SU-DHL-6 (cell line): ENCODE measurements at regions not wholly inside any gene's neighbourhood (a gene's known extent, or its start where the extent isn't known, plus 50 kb on each side); places are given as distances from the start of the nearest gene placed in this dataset.

Experiments
- H2AFZ ChIP-seq: fragments of 200-600 bp; sonication (generic); 2 replicates; pipeline ENCODE4 v1.6.1; 2014; ENCODE audit warnings: low read depth, mild to moderate bottlenecking, moderate library complexity, mixed read lengths, antibody characterized with exemption, low read length; ENCODE audit not compliant: severe bottlenecking
- H3F3A ChIP-seq: fragments of 200-600 bp; shearing (Covaris generic); 2 replicates; pipeline ENCODE4 v1.6.0; 2016; ENCODE audit warnings: antibody characterized with exemption, mild to moderate bottlenecking; ENCODE audit not compliant: insufficient read depth
- H3K27ac ChIP-seq: fragments of 200-600 bp; sonication (generic); 2 replicates; pipeline ENCODE4 v1.5.1; 2016; ENCODE audit warnings: low read depth, mild to moderate bottlenecking, low read length, moderate library complexity, mixed read lengths
- H3K27me3 ChIP-seq: fragments of 200-600 bp; sonication (generic), shearing (Covaris generic); 2 replicates; pipeline ENCODE4 v1.6.0; 2014; ENCODE audit warnings: mild to moderate bottlenecking, low read length
- H3K36me3 ChIP-seq: fragments of 200-600 bp; sonication (generic); 2 replicates; pipeline ENCODE4 v1.6.1; 2014; ENCODE audit warnings: mild to moderate bottlenecking, low read length, mixed read lengths
- H3K4me2 ChIP-seq: fragments of 300-600, 200-600 bp; shearing (Covaris generic), sonication (generic); 2 replicates; pipeline ENCODE4 v1.6.0; 2014; ENCODE audit warnings: low read length, low read depth, mild to moderate bottlenecking; ENCODE audit not compliant: poor library complexity, severe bottlenecking
- H3K4me3 ChIP-seq: fragments of 200-600 bp; sonication (generic); 2 replicates; pipeline ENCODE4 v1.5.1; 2014; ENCODE audit warnings: antibody characterized with exemption, low read length, mild to moderate bottlenecking, mixed read lengths; ENCODE audit not compliant: insufficient read depth, poor library complexity, severe bottlenecking
- H3K79me2 ChIP-seq: fragments of 200-600 bp; sonication (generic); 2 replicates; pipeline ENCODE4 v1.6.1; 2014; ENCODE audit warnings: mild to moderate bottlenecking, low read length, moderate library complexity; ENCODE audit not compliant: insufficient read depth
- H3K9ac ChIP-seq: fragments of 200-600 bp; sonication (generic); 2 replicates; pipeline ENCODE4 v1.7.0; 2014; ENCODE audit warnings: mild to moderate bottlenecking, low read length
- H3K9me2 ChIP-seq: fragments of 200-600 bp; sonication (generic); replicated peaks from 2 replicates; pipeline ENCODE4 v1.6.1; 2014; ENCODE audit warnings: low read length; ENCODE audit not compliant: insufficient read depth
- H3K9me3 ChIP-seq: fragments of 200-600 bp; sonication (generic); 2 replicates; pipeline ENCODE4 v1.6.1; 2014; ENCODE audit warnings: low read length, mixed read lengths; ENCODE audit not compliant: insufficient read depth
- H4K20me1 ChIP-seq: fragments of 200-600 bp; sonication (generic); 2 replicates; pipeline ENCODE4 v1.6.1; 2014; ENCODE audit warnings: low read depth, mild to moderate bottlenecking, antibody characterized with exemption, low read length, moderate library complexity, mixed read lengths
- CTCF ChIP-seq: fragments of 200-600 bp; sonication (generic); IDR thresholded peaks from one replicate; pipeline ENCODE4 v1.5.1; 2017; ENCODE audit warnings: antibody characterized with exemption, mild to moderate bottlenecking, low read length, moderate library complexity; ENCODE audit not compliant: insufficient read depth, poor library complexity, severe bottlenecking
- EZH2phosphoT487 ChIP-seq: fragments of 200-600 bp; sonication (generic), shearing (Covaris generic); conservative IDR thresholded peaks from 2 replicates; pipeline ENCODE4 v1.6.1; 2018; ENCODE audit warnings: mild to moderate bottlenecking, antibody characterized with exemption, low read length, moderate library complexity, mixed read lengths

DNA sequence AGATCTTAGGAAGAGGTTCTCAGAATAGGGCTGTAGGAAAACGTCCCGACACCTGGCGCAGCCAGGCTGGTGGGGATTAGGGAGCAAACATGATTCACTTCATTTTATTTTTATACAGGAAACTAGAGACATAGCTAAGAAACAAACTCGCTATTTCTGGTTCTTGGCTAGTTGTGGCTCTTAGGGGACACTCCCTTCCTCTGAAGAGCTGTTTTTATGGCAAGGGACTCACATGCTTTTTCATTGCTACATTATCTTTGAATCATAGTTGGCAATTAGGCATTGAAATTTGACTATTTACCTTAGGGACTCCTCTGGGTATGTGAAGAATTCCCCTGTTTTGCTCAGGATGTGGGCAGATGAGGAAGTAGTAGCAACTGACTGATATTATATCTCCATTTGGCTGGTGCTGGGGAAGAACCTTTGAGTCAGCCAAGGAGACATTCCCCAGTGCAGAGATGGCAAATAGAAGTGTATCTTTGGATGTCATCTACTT lies 174.5 kb downstream of the SMIM20 start:
- no peaks in the 10 kb centered on the region for H3F3A ChIP-seq
- H3K9ac ChIP-seq: no peak overlapping the region
- TF ChIP-seq CTCF (no peak), EZH2phosphoT487 (no peak)
- H4K20me1 ChIP-seq: no peaks in the 10 kb centered on the region
- H3K27ac ChIP-seq: no peak overlapping the region
- no peaks in the 10 kb centered on the region for H3K27me3 ChIP-seq
- no peaks in the 10 kb centered on the region for H3K79me2 ChIP-seq
- no peak overlapping the region for H3K4me2 ChIP-seq
- H3K4me3 ChIP-seq: no peak overlapping the region
- no peaks in the 10 kb centered on the region for H3K9me2 ChIP-seq
- no peaks in the 10 kb centered on the region for H3K9me3 ChIP-seq
- no peaks in the 10 kb centered on the region for H3K36me3 ChIP-seq
- no peak overlapping the region for H2AFZ ChIP-seq

DNA sequence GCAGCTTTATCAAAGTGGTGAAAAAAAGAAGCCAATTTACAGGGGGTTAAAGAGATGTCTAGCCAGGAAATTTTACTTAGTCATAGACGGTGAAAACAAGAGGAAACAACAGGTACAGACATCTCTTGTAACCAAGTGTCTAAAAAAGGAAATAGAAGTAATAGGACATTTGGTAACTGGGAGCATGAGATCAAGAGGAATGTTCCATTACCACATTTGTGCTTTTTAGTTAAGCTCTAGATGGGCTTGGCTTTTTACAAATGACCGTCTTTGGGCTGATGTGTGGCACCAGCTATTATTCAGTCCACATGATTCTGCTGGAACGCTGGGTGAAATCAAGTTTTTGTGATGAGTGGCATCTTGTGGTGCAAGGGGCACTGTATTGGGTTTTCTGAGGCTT lies 179.5 kb downstream of the SMIM20 start:
- Histone ChIP-seq H3K4me2 (no peak overlapping the region), H3K36me3 (no peaks in the 10 kb centered on the region), H3K27ac (no peak overlapping the region), H3K9me2 (no peaks in the 10 kb centered on the region), H3K4me3 (no peak overlapping the region), H2AFZ (no peak overlapping the region), H3K27me3 (peaks cover 3% of the 10 kb centered on the region; the same call in 1 of the 2 replicates), H3K9me3 (peaks cover 17% of the 10 kb centered on the region; the same call in 1 of the 2 replicates), H3F3A (no peaks in the 10 kb centered on the region), H3K9ac (no peak overlapping the region), H3K79me2 (no peaks in the 10 kb centered on the region), H4K20me1 (no peaks in the 10 kb centered on the region)
- TF ChIP-seq CTCF (no peak), EZH2phosphoT487 (no peak)

- Histone ChIP-seq H2AFZ (no peak overlapping the region), H3K27me3 (peaks cover 3% of the 10 kb centered on the region; the same call in 1 of the 2 replicates), H3K9ac (no peak overlapping the region), H3K4me3 (no peak overlapping the region), H3K36me3 (no peaks in the 10 kb centered on the region), H3K9me3 (peaks cover 21% of the 10 kb centered on the region; the same call in 1 of the 2 replicates), H3K79me2 (no peaks in the 10 kb centered on the region), H3K27ac (no peak overlapping the region), H4K20me1 (no peaks in the 10 kb centered on the region), H3K9me2 (no peaks in the 10 kb centered on the region), H3K4me2 (no peak overlapping the region), H3F3A (no peaks in the 10 kb centered on the region)
- TF ChIP-seq CTCF: no peak
- TF ChIP-seq EZH2phosphoT487: no peak
These were observed 180.1 kb downstream of the SMIM20 start for GRCh38 chr4:26094076-26094475.
